Stimulated activated naive CD8-positive, alpha-beta T cell treated with anti-CD3 and anti-CD28 coated beads, Interleukin-15, Interleukin-2, amounts not matched to agents 100 U/mL and 50 U/mL, for 24 hours (primary cell): ENCODE measurements at regions not wholly inside any gene's neighbourhood (a gene's known extent, or its start where the extent isn't known, plus 50 kb on each side); places are given as distances from the start of the nearest gene placed in this dataset.
"Not testable (repeated sequence)": the region's sequence is repeated elsewhere in the genome, so short reads cannot be mapped to it uniquely, and the experiment has no call there.

Experiments used
- ATAC-seq: fragments of 150-1000 bp; cut with Tn5 transposase; one replicate; pipeline ENCODE4 v1.10.0; 2021
- DNase-seq: peaks from one replicate; pipeline ENCODE4 v3.0.0; 2021

DNA sequence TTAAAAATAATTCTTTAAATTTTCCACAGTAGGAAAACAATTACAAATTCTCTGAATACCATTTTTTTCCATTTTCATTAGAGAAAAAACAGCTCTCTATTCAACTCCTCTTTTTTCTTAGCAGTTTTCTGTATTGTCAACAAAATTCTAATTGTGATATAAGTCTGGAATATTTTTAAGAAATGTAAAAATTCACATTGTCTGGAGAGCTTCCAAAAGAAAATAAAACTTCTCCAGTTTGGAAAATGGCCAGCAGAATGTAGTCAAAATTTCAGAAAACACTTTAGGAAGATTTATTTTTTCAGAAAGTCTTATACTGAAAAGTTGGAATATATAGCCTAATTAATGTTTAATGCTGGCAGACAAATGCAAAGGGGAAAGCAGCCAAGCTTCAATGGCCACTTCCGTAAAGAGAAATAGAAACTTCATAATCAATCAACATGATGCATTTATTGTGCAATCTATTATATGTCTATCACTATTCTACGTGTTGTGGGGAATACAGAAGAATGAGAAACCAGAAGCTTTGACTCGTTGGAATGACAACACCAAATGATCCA is 733.2 kb upstream of the PKDCC start:
- no peak for DNase-seq
- no peak for ATAC-seq

DNA sequence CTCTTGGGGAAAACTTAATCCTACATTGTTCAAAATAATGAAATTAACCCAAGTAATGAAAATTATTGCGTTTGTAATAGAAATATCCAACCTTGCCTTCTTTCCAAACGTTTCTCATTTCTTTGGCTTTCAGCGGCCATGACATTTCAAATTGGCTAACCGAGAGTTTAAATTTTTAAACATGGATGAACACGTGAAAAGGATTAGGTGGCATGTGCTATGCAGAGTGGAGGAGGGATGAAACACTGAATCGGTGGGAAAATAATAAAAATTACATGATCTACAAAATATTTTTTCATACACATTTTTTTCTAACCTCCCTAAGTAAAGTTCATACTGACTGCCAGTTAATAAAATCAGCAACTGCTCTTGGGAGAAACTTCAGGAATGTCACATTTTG is 728.4 kb upstream of the PKDCC start:
- ATAC-seq (no peak), DNase-seq (no peak)

GRCh38 chr2:41320491-41320890 is 727.3 kb upstream of the PKDCC start:
- DNase-seq: no peak
- ATAC-seq: no peak

- ATAC-seq: no peak
- DNase-seq: no peak
Measured at GRCh38 chr2:41321351-41321750, 726.5 kb upstream of the PKDCC start.

DNA sequence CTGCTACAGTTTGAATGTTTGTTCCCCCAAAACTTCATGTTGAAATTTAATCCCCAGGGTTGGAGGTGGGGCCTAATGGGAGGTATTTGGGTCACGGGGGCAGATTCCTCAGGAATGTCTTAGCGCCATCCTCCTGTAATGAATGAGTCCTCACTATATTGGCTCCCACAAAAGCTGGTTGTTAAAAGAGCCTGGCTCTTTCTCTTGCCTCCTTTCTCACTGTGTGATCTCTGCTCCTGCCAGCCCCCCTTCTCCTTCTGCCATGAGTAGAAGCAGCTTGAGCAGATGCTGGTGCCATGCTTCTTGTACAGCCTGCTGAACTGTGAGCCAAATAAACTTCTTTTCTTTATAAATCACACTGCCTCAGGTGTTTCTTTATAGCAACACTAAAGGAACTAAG is 721.0 kb upstream of the PKDCC start:
- ATAC-seq (no peak), DNase-seq (no peak)

- DNase-seq (no peak), ATAC-seq (no peak)
Measured at GRCh38 chr2:41329040-41329439, 718.8 kb upstream of the PKDCC start.

DNA sequence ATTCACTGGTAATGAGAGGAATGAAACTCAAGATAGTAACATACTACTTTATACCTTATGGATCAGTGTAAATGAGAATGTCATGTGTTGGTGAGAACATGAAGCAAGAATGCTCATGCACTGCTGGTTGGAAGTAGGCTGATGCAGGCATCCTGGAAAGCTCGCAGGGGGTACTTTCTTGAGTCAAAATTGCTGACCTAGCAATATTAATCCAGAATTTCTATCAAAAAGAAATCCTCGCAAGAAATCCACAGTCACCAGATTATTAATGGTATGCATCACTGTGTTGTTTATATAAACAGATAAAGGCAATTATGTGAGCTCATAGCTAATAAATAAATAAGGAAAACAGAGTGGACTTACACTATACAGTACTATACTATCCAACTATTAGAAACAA is 713.7 kb upstream of the PKDCC start:
- DNase-seq: no peak
- no peak for ATAC-seq

DNA sequence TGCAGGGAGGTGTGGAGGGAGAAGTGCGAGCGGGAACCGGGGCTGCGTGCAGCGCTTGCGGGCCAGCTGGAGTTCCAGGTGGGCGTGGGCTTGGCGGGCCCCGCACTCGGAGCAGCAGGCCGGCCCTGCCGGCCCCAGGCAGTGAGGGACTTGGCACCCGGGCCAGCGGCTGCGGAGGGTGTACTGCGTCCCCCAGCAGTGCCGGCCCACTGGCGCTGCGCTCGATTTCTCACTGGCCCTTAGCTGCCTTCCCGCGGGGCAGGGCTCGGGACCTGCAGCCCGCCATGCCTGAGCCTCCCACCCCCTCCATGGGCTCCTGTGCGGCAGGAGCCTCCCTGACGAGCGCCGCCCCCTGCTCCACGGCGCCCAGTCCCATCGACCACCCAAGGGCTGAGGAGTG is 712.2 kb upstream of the PKDCC start:
- ATAC-seq, DNase-seq: not testable (repeated sequence)

- no peak for DNase-seq
- no peak for ATAC-seq
Measured at GRCh38 chr2:41337956-41338355, 709.9 kb upstream of the PKDCC start.

DNA sequence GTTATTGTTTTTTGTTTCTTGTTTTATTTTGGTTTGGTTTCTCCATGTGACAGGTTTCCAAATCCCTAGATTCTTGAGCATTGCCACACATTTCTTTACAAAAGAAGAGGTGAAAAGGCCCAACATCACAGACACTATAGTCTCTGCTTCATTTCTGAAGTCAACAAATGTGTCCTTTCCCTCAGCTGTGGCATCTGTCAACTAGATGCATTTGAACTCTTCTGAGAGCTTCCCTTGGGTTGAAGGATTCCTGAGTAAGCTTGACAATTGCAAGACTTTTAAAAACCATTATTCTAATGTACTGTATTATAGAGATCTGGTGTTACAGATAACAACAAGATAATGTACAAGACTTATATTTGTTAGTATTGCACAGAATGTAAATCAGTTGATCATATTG is 703.3 kb upstream of the PKDCC start:
- DNase-seq: no peak
- ATAC-seq: no peak

DNA sequence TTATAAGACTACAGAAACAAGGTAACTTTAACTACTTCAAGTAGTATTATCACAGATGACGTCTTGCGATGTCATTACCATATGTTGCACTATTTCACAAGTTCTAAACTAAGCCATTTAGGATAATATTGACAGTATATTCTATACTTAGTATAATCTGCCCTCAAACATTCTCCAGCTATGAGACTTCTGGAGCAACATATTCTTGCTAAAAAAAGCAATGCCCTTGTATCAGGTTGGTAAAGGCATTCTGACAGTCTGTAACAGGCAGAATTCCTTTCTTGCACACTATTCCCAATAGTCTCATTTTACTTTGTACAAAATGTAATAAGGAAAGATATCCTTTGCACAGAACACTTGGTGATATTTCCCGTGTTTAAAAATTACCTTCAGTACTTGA is 694.8 kb upstream of the PKDCC start:
- ATAC-seq (no peak), DNase-seq (no peak)

DNA sequence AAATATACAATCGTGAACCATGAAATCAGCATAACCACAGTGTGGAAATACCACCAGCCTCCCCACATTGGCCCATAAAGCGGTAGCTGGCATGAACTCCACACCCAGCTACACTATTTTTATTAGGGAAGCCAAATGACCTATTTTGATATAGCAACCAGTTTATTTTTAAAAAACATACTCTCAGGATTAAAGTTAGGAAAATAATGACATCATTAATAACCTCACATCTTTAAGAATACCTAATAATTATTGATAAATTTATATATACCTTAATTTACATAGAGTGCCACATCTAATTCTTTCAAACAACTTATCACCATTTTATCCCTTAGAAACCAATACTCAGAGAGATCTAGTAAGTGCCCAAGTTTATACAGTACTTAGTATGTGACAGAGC is 692.0 kb upstream of the PKDCC start:
- ATAC-seq (no peak), DNase-seq (no peak)

- ATAC-seq: no peak
- no peak for DNase-seq
Measured at GRCh38 chr2:41364842-41365241, 683.0 kb upstream of the PKDCC start.

DNA sequence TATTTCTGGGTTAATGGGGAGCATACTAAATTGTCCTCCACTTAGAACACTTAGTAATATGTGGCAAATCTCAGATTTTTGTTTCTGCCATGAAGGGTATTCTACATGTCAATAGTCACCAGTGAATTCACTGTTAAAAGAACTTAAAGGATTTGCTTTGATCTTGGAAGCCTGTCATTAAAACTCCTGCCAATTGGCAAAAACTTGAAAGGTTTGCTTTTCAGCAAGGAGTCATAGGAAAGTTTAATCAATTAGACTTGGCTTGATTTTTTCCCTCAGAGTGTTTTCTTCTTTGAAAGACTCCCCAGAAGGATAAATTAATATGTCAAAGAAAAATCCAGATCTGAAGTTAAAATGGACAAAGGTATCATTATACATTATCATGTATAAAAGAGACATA is 671.9 kb upstream of the PKDCC start:
- no peak for DNase-seq
- ATAC-seq: no peak

- DNase-seq (no peak), ATAC-seq (no peak)
Measured at GRCh38 chr2:41377837-41378236, 670.0 kb upstream of the PKDCC start.

DNA sequence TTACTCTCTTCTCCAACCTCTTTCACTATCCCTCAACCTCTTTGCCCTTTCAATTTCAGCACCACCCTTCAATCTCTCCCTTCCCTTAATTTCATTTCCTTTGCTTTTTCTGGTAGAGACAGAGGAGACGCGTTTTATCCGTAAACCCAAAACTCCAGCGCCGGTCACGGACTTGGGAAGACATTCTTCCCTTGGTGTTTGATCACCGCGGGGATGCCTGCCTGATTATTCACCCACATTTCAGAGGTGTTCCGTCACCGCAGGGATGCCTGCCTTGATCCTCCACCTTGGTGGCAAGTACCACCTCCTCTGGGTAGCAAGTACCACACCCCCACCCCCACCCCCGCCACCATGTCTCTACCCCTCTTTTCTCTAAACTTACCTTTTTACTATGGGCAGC is 669.4 kb upstream of the PKDCC start:
- ATAC-seq: no peak

DNA sequence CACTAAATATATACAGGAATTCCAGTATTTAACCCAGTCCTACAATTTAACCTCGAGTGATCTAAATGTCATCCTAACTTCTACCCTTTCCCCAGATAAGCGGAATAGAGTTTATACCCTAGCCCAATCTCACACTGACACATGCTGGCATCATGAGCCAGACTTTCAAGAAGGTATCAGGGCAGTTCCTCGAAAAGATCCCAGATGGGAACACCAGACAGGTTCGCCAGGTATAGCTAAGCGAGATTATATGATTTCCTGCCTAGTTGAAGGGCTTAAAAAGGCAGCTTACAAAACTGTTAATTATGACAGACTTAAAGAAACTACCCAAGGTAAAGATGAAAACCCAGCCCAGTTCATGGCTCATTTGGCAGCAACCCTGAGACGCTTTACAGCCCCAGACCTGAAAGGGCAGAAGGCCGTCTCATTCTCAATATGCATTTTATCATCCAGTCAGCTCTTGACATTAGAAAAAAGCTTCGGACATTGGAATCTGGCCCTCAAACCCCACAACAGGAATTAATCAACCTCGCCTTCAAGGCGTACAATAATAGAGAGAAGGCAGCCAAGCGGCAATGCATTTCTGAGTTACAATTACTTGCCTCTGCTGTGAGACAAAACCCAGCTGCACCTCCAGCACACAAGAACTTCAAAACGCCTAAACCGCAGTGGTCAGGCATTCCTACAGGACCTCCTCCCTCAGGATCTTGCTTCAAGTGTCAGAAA is 668.2 kb upstream of the PKDCC start:
- DNase-seq: no peak
- no peak for ATAC-seq

More for the DNA sequence above, 669.4 kb upstream of the PKDCC start:
- no peak for DNase-seq

- DNase-seq: no peak
- ATAC-seq: no peak
Measured at GRCh38 chr2:41381701-41382100, 666.1 kb upstream of the PKDCC start.

- ATAC-seq (no peak), DNase-seq (no peak)
Measured at GRCh38 chr2:41387519-41387918, 660.3 kb upstream of the PKDCC start.

DNA sequence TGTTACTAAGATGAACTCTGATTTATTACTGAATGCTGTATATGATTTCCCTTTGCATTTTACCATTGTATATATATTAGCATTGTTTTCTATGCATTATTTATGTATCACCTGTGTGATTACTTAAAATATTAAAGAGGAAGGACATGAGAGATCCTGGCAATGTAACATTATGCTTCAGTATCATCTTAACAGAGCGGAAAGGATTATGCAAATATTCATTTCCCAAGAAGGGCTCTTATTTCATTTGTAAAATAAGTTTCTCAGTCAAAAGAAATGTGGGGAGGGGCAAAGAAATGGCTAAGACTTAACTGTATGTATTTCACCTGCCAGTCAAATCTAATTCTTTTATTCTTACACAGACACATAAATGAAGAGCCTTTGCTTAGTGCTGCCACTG is 654.2 kb upstream of the PKDCC start:
- DNase-seq: no peak
- no peak for ATAC-seq

DNA sequence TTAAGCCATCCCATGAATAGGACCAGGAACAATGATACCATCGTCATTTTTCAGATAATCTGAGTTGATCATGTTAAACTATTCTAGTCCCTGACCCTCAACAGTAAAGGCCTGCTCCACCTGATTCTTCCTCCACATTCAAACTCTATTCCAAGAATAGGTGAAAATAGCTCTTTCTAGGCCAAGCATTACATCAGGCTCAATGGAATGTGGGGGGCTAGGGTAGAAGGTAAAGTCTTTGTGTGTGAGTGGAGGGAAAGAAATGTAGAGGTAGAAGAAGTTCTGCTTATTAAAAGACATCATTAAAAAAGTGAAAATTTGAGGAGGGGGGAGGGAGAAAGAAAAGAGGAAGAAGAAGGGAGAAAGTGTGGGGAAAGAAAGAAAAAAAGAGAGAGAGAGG is 653.3 kb upstream of the PKDCC start:
- ATAC-seq (no peak), DNase-seq (no peak)

- ATAC-seq (no peak), DNase-seq (no peak)
Measured at GRCh38 chr2:41395692-41396091, 652.1 kb upstream of the PKDCC start.

DNA sequence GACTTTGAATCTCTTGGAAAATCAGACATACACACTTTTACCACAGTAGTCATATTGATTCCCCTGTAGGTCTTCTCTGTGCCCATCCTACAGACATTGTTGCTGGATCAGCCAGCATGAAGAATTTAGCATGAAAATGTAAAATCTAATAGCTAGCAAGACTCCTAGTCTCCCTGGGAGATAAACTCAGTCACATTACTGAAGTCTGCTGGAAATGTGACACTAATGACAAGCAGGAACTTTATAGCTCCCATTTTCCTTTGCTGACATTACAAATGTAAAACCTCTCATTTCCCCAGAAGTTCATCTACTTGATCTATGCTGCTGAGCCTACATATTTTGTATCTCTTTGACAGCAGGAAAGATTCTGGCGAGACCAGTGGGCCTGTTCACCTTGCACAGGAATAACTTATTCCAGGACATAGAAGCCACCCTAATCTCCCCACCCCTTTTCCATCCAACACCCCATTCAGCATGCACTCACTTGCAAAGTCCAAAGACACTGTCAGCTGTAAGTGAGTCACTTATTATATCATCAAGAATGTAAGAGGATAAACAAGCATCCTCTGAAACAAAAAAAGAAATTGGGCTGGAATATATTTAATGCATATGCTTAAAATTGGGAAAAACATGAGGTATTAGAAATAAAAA is 648.3 kb upstream of the PKDCC start:
- DNase-seq (no peak), ATAC-seq (no peak)

- ATAC-seq (no peak), DNase-seq (no peak)
Measured at GRCh38 chr2:41400088-41400665, 647.6 kb upstream of the PKDCC start.
